ENCODE measurements at regions not wholly inside any gene's neighbourhood (a gene's known extent, or its start where the extent isn't known, plus 50 kb on each side); places are given as distances from the start of the nearest gene placed in this dataset.

DNA sequence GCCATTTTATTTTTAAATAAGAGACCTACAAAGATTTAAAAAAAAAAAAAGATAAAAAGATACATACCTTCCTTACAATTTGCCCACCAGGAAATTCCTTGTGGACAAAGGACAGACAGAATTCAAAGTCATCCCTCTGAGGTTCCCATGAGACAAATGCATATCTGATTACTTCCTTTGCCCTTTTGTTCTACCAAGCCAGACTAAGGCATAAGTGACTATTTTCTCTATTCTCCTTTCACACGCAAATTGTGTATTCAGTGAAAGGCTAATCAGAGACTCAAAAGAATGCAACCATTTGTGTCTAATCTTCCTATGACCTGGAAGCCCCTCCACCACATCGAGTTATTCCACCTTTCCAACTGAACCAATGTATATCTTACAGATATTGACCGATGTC lies 691.7 kb downstream of the FAM133A start:
- no peak for DNase-seq
- Histone ChIP-seq H3K27me3 (no peaks in the 10 kb centered on the region), H3K9me3 (no peaks in the 10 kb centered on the region), H3K4me3 (replicated peaks in 1 of 3) (no peak overlapping the region), H3K27ac (no peak overlapping the region), H3K36me3 (no peaks in the 10 kb centered on the region), H3K4me1 (no peaks in the 10 kb centered on the region)
- no peak for TF ChIP-seq POLR2A (IDR thresholded peaks at IDR 0.05)
- TF ChIP-seq, protein P1, sequence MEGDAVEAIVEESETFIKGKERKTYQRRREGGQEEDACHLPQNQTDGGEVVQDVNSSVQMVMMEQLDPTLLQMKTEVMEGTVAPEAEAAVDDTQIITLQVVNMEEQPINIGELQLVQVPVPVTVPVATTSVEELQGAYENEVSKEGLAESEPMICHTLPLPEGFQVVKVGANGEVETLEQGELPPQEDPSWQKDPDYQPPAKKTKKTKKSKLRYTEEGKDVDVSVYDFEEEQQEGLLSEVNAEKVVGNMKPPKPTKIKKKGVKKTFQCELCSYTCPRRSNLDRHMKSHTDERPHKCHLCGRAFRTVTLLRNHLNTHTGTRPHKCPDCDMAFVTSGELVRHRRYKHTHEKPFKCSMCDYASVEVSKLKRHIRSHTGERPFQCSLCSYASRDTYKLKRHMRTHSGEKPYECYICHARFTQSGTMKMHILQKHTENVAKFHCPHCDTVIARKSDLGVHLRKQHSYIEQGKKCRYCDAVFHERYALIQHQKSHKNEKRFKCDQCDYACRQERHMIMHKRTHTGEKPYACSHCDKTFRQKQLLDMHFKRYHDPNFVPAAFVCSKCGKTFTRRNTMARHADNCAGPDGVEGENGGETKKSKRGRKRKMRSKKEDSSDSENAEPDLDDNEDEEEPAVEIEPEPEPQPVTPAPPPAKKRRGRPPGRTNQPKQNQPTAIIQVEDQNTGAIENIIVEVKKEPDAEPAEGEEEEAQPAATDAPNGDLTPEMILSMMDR (IDR thresholded peaks at IDR 0.05): no peak
- 87 to 89% methylated on average over 3 of the region's 3 CpGs for WGBS, 2 donors
- intact Hi-C loops (cut with DNase I): no loop called here

DNA sequence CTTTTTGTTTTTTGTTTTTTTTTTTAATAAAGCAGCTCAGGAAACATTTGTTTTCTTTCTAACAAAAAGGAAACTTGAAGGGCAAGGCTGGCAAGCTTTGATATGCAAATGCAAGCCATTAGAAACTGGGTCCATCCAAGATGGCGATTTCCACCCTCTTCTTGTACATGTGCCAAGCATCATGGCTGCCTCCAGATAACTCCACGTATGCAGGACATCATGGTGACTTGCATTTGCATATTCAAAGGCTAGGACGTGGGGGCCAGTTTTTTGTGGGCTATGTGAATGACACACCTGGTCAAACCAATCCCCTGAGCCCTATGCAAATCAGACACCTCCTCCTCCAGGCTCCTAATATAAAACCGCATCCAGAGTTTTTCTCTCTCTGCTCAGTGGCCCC lies 692.6 kb downstream of the FAM133A start:
- H3K4me3 ChIP-seq (replicated peaks in 1 of 3): no peak overlapping the region
- intact Hi-C loops (cut with DNase I): no loop called here
- 75 to 88% methylated on average over 4 of the region's 4 CpGs for WGBS, 2 donors
- no peaks in the 10 kb centered on the region for H3K4me1 ChIP-seq
- H3K27ac ChIP-seq: no peak overlapping the region
- no peak for DNase-seq
- H3K9me3 ChIP-seq: no peaks in the 10 kb centered on the region
- H3K36me3 ChIP-seq: no peaks in the 10 kb centered on the region
- TF ChIP-seq, protein P1 (IDR thresholded peaks at IDR 0.05): no peak
- TF ChIP-seq POLR2A (IDR thresholded peaks at IDR 0.05): no peak
- H3K27me3 ChIP-seq: no peaks in the 10 kb centered on the region

DNA sequence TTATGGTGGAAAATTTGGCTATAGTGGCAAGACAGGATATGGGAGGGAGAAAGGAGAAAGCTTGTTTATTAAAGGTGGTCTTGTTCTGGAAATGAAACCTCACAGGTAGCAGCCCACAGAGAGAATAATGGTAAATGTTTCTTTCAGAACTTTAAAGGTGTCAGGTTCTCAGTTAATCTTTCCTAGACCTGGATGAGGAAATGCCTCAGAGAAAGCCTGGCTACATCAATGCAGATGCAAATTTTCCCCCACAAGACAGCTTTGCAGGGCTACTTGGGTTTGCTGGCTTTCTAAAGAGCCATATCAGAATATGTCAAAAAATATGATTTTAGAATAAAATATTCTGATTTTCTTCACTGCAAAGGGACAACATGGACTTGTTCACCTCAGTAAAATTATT lies 715.0 kb downstream of the FAM133A start:
- no peak for TF ChIP-seq POLR2A (IDR thresholded peaks at IDR 0.05)
- TF ChIP-seq, protein P1 (IDR thresholded peaks at IDR 0.05): no peak
- intact Hi-C loops (cut with DNase I): no loop called here
- no peak for DNase-seq
- H3K27ac ChIP-seq: no peak overlapping the region
- H3K9me3 ChIP-seq: no peaks in the 10 kb centered on the region
- no peak overlapping the region for H3K4me3 ChIP-seq (replicated peaks in 1 of 3)
- H3K27me3 ChIP-seq: no peaks in the 10 kb centered on the region
- H3K4me1 ChIP-seq: no peaks in the 10 kb centered on the region
- H3K36me3 ChIP-seq: no peaks in the 10 kb centered on the region

DNA sequence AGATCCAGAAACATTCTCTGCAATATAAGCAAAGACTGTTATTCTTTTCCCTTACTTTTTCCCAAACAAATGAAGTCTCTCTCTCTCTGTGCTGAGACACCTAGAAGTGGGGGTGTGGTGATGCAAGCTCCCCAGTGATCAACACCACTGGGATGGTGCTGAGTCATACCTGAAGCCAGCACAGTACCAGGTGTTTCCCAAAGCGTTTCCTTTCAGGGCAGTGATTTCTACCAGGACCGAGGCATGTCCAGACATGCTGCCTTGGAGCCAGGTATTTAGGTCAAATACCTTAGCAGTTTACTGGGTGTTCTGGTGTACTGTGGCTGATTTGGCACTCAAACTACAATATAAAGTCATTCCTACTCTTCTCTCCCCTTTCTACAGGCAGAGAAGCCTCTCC lies 726.5 kb downstream of the FAM133A start:
- no peaks in the 10 kb centered on the region for H3K4me1 ChIP-seq
- 63% methylated on average over 2 of the region's 2 CpGs; no CpG with 5 or more reads in 1 of the 2 donors for WGBS, 2 donors
- peak in 1 of 2 donors; percentile 18 for DNase-seq
- no peak for TF ChIP-seq POLR2A (IDR thresholded peaks at IDR 0.05)
- TF ChIP-seq, protein P1 (IDR thresholded peaks at IDR 0.05): no peak
- H3K27me3 ChIP-seq: no peaks in the 10 kb centered on the region
- no peaks in the 10 kb centered on the region for H3K9me3 ChIP-seq
- no peak overlapping the region for H3K27ac ChIP-seq
- no peaks in the 10 kb centered on the region for H3K36me3 ChIP-seq
- intact Hi-C loops (cut with DNase I): no loop called here
- no peak overlapping the region for H3K4me3 ChIP-seq (replicated peaks in 1 of 3)

DNA sequence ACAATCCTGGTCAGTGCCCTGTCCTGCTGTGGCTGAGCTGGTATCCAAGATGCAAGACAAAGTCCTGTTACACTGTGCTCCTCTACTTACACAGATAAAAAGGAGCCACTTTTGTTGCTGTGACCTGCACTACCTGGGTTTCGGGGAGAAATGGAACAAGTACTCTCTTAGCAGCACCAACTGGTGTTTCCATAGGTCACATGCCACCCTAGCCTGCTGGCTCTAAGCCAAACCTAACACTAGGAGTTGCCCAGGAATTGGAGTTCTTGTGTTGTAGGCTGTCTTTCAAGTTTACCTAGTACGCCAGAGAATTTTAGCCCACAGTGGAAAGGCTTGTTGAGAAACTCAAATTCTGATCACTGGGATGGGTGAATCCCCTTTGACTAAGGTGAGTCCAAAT lies 727.4 kb downstream of the FAM133A start:
- Histone ChIP-seq H3K27me3 (no peaks in the 10 kb centered on the region), H3K4me3 (replicated peaks in 1 of 3) (no peak overlapping the region), H3K4me1 (no peaks in the 10 kb centered on the region), H3K27ac (no peak overlapping the region), H3K9me3 (no peaks in the 10 kb centered on the region), H3K36me3 (no peaks in the 10 kb centered on the region)
- WGBS, 2 donors: 68 to 79% methylated on average over 2 of the region's 2 CpGs
- no peak for TF ChIP-seq POLR2A (IDR thresholded peaks at IDR 0.05)
- TF ChIP-seq, protein P1 (IDR thresholded peaks at IDR 0.05): no peak
- no peak for DNase-seq
- intact Hi-C loops (cut with DNase I): no loop called here
